ENCODE measurements at regions not wholly inside any gene's neighbourhood (a gene's known extent, or its start where the extent isn't known, plus 50 kb on each side); places are given as distances from the start of the nearest gene placed in this dataset.

DNA sequence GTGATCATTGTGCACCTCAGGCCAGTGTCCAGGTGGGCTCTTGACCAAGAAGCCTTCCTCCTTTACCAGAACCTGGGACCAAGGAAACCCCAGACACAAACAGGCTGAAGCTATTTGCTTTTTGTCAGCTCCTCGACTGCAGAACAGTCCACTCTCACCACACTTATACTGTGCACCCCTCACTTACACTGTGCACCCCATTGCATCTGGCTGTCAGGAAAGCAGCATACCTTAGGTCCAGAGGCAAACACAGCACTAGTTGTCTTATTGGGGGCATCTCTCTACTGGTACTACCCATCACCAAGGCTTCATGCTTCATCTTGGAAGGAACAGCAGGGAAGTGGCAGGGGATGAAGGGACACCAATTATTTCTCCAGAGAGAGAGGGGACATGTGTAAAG lies 198.1 kb downstream of the CXCL12 start:
- Histone ChIP-seq H3K9me3 (no peaks in the 10 kb centered on the region), H3K4me1 (no peaks in the 10 kb centered on the region), H3K36me3 (no peaks in the 10 kb centered on the region), H3K4me3 (ENCODE audit: low read depth, low read length) (no peak overlapping the region), H3K27me3 (no peaks in the 10 kb centered on the region)
- DNase-seq: no peak
- TF ChIP-seq, protein P1, sequence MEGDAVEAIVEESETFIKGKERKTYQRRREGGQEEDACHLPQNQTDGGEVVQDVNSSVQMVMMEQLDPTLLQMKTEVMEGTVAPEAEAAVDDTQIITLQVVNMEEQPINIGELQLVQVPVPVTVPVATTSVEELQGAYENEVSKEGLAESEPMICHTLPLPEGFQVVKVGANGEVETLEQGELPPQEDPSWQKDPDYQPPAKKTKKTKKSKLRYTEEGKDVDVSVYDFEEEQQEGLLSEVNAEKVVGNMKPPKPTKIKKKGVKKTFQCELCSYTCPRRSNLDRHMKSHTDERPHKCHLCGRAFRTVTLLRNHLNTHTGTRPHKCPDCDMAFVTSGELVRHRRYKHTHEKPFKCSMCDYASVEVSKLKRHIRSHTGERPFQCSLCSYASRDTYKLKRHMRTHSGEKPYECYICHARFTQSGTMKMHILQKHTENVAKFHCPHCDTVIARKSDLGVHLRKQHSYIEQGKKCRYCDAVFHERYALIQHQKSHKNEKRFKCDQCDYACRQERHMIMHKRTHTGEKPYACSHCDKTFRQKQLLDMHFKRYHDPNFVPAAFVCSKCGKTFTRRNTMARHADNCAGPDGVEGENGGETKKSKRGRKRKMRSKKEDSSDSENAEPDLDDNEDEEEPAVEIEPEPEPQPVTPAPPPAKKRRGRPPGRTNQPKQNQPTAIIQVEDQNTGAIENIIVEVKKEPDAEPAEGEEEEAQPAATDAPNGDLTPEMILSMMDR (IDR thresholded peaks at IDR 0.05; ENCODE audit: low read depth, low read length): no peak

DNA sequence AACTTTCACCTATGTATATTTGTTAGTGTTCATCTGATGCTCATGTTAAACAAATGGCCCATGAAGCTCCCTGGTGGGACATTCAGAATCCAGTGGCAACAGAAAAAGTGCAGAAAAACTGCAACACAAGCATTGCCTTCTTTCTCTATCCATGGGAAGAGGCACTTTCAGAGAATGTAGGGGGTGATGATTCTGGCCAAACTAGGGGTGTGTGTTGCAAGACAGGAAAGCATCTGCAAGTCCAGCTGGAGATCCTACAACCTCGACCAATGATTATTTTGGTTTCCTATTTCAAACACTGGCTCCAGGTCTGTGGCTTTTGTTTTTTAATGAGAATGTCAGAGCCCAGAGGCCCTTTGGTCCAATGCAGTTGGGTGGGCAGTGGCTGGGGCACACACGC lies 198.7 kb downstream of the CXCL12 start:
- Histone ChIP-seq H3K9me3 (no peaks in the 10 kb centered on the region), H3K4me3 (ENCODE audit: low read depth, low read length) (no peak overlapping the region), H3K27me3 (no peaks in the 10 kb centered on the region), H3K36me3 (no peaks in the 10 kb centered on the region), H3K4me1 (no peaks in the 10 kb centered on the region)
- DNase-seq: no peak
- TF ChIP-seq, protein P1 (IDR thresholded peaks at IDR 0.05; ENCODE audit: low read depth, low read length): no peak

DNA sequence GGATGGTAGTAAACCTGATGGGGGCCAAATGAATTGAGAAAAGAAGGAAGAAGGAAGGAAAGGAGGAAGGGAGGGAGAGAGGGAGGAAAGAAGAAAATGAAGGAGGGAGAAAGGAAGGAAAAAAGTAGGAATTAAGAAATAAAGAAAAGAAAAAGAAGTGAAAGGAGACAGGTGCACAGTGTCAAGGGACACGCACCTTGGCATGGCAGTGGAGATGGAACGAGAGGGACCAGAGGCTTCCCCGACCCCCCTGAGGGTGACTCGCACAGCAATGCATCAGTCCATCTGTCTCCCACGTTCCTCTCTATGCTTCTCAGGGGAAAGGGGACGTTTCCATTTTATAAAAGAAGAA lies 199.6 kb downstream of the CXCL12 start:
- TF ChIP-seq, protein P1 (IDR thresholded peaks at IDR 0.05; ENCODE audit: low read depth, low read length): no peak
- Histone ChIP-seq H3K4me3 (ENCODE audit: low read depth, low read length) (no peak overlapping the region), H3K4me1 (no peaks in the 10 kb centered on the region), H3K27me3 (no peaks in the 10 kb centered on the region), H3K9me3 (no peaks in the 10 kb centered on the region), H3K36me3 (no peaks in the 10 kb centered on the region)
- no peak for DNase-seq

- DNase-seq: no peak
- Histone ChIP-seq H3K9me3 (no peaks in the 10 kb centered on the region), H3K4me3 (ENCODE audit: low read depth, low read length) (no peak overlapping the region), H3K36me3 (no peaks in the 10 kb centered on the region), H3K27me3 (no peaks in the 10 kb centered on the region), H3K4me1 (no peaks in the 10 kb centered on the region)
- TF ChIP-seq, protein P1 (IDR thresholded peaks at IDR 0.05; ENCODE audit: low read depth, low read length): no peak
Observed at GRCh38 chr10:44184633-44185314, 200.1 kb downstream of the CXCL12 start.

DNA sequence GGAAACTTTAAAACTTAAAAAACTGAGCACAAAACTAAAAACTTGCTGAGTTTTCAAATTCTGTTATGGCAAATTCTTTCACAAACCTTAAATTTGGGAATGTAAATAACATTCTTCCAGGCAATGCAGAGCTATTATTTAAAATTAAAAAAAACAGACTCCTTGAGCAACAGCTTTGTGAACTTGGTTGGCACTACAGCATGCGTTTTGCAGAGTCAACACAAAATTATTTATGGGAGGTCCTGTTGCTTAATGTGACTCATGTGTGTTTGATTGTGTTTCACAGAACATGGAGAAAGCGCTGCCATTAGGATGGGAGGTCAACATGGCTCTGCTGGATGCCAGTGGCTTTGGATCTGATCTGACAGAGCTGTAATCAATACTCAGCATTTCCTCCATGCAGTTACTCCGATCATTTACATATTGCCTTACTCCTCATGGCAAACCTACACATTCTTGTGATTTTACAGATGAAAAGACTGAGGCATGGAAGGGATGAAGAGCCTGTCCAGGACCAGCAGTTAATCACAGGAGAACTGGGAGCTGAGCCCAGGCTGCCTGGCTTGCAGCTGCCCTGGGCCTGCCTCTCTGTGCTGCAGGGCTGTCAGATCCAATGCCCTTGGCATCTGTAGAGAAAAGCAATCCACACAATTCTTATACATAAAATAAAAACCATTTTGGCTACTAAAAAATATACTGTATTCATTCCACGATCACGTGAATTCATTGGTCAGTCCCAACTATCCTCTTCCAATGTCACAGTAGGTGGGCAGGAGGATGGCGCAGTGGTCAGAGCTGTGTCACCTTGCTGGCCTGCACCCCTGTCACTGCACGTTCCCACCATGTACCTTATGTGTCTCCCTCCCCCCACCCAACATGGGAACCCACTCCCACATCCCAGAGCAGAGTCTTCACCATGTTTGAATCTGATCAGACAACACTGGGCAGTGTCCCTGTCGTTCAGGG lies 200.9 kb downstream of the CXCL12 start:
- no peaks in the 10 kb centered on the region for H3K36me3 ChIP-seq
- DNase-seq: no peak
- H3K9me3 ChIP-seq: no peaks in the 10 kb centered on the region
- no peaks in the 10 kb centered on the region for H3K27me3 ChIP-seq
- TF ChIP-seq, protein P1 (IDR thresholded peaks at IDR 0.05; ENCODE audit: low read depth, low read length): no peak
- no peaks in the 10 kb centered on the region for H3K4me1 ChIP-seq
- H3K4me3 ChIP-seq (ENCODE audit: low read depth, low read length): no peak overlapping the region

GRCh38 chr10:44182909-44183308 lies 202.0 kb downstream of the CXCL12 start:
- TF ChIP-seq, protein P1 (IDR thresholded peaks at IDR 0.05; ENCODE audit: low read depth, low read length): no peak
- no peaks in the 10 kb centered on the region for H3K36me3 ChIP-seq
- no peak for DNase-seq

More at GRCh38 chr10:44182909-44183308, 202.0 kb downstream of the CXCL12 start:
- Histone ChIP-seq H3K4me3 (ENCODE audit: low read depth, low read length) (no peak overlapping the region), H3K4me1 (no peaks in the 10 kb centered on the region), H3K9me3 (no peaks in the 10 kb centered on the region), H3K27me3 (no peaks in the 10 kb centered on the region)
